Bronchial epithelial cell (primary cell): ENCODE measurements at regions not wholly inside any gene's neighbourhood (a gene's known extent, or its start where the extent isn't known, plus 50 kb on each side); places are given as distances from the start of the nearest gene placed in this dataset.
"Not testable (repeated sequence)": the region's sequence is repeated elsewhere in the genome, so short reads cannot be mapped to it uniquely, and the experiment has no call there.

Experiments
- DNase-seq: peaks from one replicate; pipeline ENCODE4 v3.0.0-alpha.2; 2010; ENCODE audit warnings: low read depth
- FAIRE-seq: peaks from 2 replicates; lab custom pipeline; 2011; peaks lifted over from hg19 to GRCh38; lab: Jason Lieb, UNC
- H3K27me3 ChIP-seq: 2 replicates; pipeline ENCODE4 v1.5.1; 2011; ENCODE audit warnings: low read length; ENCODE audit not compliant: control insufficient read depth, insufficient read depth
- H3K36me3 ChIP-seq: 2 replicates; pipeline ENCODE4 v1.5.1; 2011; ENCODE audit warnings: low read length; ENCODE audit not compliant: control insufficient read depth, insufficient read depth
- H3K4me3 ChIP-seq: 2 replicates; pipeline ENCODE4 v1.5.1; 2011; ENCODE audit warnings: mild to moderate bottlenecking, low read depth, low read length, control low read depth
- CTCF ChIP-seq: IDR thresholded peaks from 2 replicates; pipeline ENCODE4 v1.5.1; 2011; ENCODE audit warnings: mild to moderate bottlenecking, moderate library complexity, low read length, control low read depth, inconsistent platforms; ENCODE audit not compliant: insufficient read depth, severe bottlenecking

GRCh38 chr2:8440029-8440778, 241.7 kb upstream of the ID2 start:
- FAIRE-seq (no peak), DNase-seq (no peak)
- no peaks in the 10 kb centered on the region for H3K27me3 ChIP-seq
- no peak for TF ChIP-seq CTCF
- H3K4me3 ChIP-seq = no peak overlapping the region
- H3K36me3 ChIP-seq = no peaks in the 10 kb centered on the region

GRCh38 chr2:8441371-8441770, 240.5 kb upstream of the ID2 start:
- FAIRE-seq = no peak
- no peaks in the 10 kb centered on the region for H3K27me3 ChIP-seq

GRCh38 chr2:8441986-8442385, 239.9 kb upstream of the ID2 start:
- DNase-seq = no peak
- FAIRE-seq = no peak
- TF ChIP-seq CTCF = no peak

More at GRCh38 chr2:8441371-8441770, 240.5 kb upstream of the ID2 start:
- Histone ChIP-seq H3K4me3 (no peak overlapping the region), H3K36me3 (no peaks in the 10 kb centered on the region)
- no peak for TF ChIP-seq CTCF
- no peak for DNase-seq

GRCh38 chr2:8442833-8443486, 238.9 kb upstream of the ID2 start:
- DNase-seq = no peak
- Histone ChIP-seq H3K4me3 (no peak overlapping the region), H3K27me3 (no peaks in the 10 kb centered on the region), H3K36me3 (no peaks in the 10 kb centered on the region)
- no peak for TF ChIP-seq CTCF
- FAIRE-seq = no peak

More at GRCh38 chr2:8441986-8442385, 239.9 kb upstream of the ID2 start:
- Histone ChIP-seq H3K4me3 (no peak overlapping the region), H3K27me3 (no peaks in the 10 kb centered on the region), H3K36me3 (no peaks in the 10 kb centered on the region)

- no peak for FAIRE-seq
- no peaks in the 10 kb centered on the region for H3K36me3 ChIP-seq
- no peak overlapping the region for H3K4me3 ChIP-seq
- no peak for DNase-seq
- peaks cover 1% of the 10 kb centered on the region for H3K27me3 ChIP-seq
- no peak for TF ChIP-seq CTCF
Observed at GRCh38 chr2:8445580-8445979, 236.3 kb upstream of the ID2 start.

- not testable (repeated sequence) for H3K27me3 ChIP-seq, H3K4me3 ChIP-seq, DNase-seq, FAIRE-seq, H3K36me3 ChIP-seq
Observed at GRCh38 chr2:8446751-8447150, 235.1 kb upstream of the ID2 start.
